ENCODE measurements at regions not wholly inside any gene's neighbourhood (a gene's known extent, or its start where the extent isn't known, plus 50 kb on each side); places are given as distances from the start of the nearest gene placed in this dataset.

DNA sequence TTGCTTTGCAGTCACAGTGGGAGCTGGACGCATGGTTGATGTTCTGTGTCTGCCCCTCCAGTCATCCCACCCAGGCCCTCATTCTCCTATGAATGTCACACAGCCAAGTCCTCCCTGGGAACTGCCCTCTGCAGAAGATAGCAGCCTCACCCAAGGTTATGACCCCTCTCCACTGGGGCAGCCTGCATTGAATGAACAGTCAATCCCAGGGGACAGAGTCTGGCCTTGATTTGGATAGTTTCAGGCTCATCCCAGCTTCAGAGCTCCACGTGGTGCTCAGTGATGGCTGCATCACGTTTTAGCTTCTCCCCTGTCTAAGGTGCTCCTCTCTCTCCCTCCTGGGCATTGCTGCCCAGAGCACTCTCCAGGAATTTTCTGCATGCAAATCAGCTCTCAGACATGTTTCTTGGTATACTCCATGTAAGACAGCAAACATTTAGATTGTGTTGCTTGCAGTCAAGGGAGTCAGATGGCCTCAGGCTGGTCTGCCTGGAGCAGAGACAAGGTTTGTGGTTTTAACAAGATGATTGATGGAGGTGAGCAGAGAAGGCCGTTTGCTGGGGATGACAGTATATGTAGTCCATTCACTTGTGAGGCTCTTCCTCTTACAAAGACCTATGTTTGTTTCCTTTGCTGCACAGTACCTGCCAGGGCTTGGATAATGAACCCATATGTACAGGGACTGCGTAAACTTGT lies 56.1 kb upstream of the MSX1 start:
- Histone ChIP-seq H3K36me3 (replicated peaks; ENCODE audit: insufficient read depth, low read depth) (no peaks in the 10 kb centered on the region), H3K4me2 (no peak overlapping the region), H3K4me3 (no peak overlapping the region), H2AFZ (no peak overlapping the region), H3K9me2 (replicated peaks; ENCODE audit: insufficient read depth) (no peaks in the 10 kb centered on the region), H3K79me2 (no peaks in the 10 kb centered on the region), H3K4me1 (ENCODE audit: insufficient read depth) (no peaks in the 10 kb centered on the region), H3K27ac (no peak overlapping the region), H3K27me3 (no peaks in the 10 kb centered on the region), H4K20me1 (ENCODE audit: insufficient read depth, poor library complexity, severe bottlenecking) (no peaks in the 10 kb centered on the region), H3K9me3 (ENCODE audit: low read depth) (no peaks in the 10 kb centered on the region)
- 68% methylated on average over 5 of the region's 5 CpGs for WGBS (ENCODE audit: low lambda C conversion rate, missing lambda C conversion rate)
- TF ChIP-seq EZH2 (IDR thresholded peaks at IDR 0.05; ENCODE audit: borderline replicate concordance) (no peak), EZH2phosphoT487 (IDR thresholded peaks at IDR 0.05; ENCODE audit: low read depth, severe bottlenecking, unreplicated experiment) (no peak)
- TF ChIP-seq, protein P1, sequence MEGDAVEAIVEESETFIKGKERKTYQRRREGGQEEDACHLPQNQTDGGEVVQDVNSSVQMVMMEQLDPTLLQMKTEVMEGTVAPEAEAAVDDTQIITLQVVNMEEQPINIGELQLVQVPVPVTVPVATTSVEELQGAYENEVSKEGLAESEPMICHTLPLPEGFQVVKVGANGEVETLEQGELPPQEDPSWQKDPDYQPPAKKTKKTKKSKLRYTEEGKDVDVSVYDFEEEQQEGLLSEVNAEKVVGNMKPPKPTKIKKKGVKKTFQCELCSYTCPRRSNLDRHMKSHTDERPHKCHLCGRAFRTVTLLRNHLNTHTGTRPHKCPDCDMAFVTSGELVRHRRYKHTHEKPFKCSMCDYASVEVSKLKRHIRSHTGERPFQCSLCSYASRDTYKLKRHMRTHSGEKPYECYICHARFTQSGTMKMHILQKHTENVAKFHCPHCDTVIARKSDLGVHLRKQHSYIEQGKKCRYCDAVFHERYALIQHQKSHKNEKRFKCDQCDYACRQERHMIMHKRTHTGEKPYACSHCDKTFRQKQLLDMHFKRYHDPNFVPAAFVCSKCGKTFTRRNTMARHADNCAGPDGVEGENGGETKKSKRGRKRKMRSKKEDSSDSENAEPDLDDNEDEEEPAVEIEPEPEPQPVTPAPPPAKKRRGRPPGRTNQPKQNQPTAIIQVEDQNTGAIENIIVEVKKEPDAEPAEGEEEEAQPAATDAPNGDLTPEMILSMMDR (IDR thresholded peaks at IDR 0.05; ENCODE audit: poor library complexity): no peak
- no peak for DNase-seq (ENCODE audit: low spot score)

DNA sequence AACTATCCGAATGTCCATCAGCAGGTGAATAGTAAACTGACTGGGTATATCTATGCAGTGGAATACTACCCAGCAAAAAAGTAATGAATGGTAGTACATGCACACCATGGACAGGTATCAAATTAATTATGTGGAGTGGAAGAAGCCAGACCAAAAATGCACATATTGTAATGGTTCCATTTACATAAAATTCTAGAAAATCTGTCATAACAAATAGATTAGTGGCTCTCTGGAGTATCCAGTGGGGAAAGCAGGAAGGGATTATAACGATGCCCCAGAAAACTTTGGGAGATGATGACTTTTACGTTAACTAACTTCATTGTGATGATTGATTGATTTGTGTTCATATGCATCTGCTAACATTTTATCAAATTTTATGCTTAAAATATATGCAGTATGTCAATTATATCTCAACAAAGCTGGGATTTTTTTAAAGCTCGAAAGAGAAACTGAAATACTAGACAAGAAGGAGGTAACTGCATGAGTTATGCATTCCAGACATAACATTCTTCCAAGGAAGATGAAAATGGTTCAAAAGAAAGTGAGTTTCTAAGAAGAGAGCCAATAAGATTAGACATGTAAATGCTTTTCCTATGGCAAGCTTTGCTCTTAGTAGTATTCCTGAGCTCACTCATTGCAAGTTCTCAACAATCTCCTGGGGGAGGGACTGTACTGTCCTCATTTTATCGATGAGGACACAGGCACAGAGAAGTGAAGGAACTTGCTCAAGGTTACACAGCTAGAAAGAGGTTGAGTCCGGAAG lies 58.6 kb upstream of the MSX1 start:
- no peak overlapping the region for H3K4me3 ChIP-seq
- no peaks in the 10 kb centered on the region for H3K4me1 ChIP-seq (ENCODE audit: insufficient read depth)
- TF ChIP-seq EZH2 (IDR thresholded peaks at IDR 0.05; ENCODE audit: borderline replicate concordance): no peak
- TF ChIP-seq, protein P1 (IDR thresholded peaks at IDR 0.05; ENCODE audit: poor library complexity): no peak
- no peak for TF ChIP-seq EZH2phosphoT487 (IDR thresholded peaks at IDR 0.05; ENCODE audit: low read depth, severe bottlenecking, unreplicated experiment)
- H3K27ac ChIP-seq: no peak overlapping the region
- no peaks in the 10 kb centered on the region for H3K27me3 ChIP-seq
- DNase-seq (ENCODE audit: low spot score): no peak
- no peaks in the 10 kb centered on the region for H4K20me1 ChIP-seq (ENCODE audit: insufficient read depth, poor library complexity, severe bottlenecking)
- no peaks in the 10 kb centered on the region for H3K36me3 ChIP-seq (replicated peaks; ENCODE audit: insufficient read depth, low read depth)
- H3K9me3 ChIP-seq (ENCODE audit: low read depth): no peaks in the 10 kb centered on the region
- no peaks in the 10 kb centered on the region for H3K79me2 ChIP-seq
- no peaks in the 10 kb centered on the region for H3K9me2 ChIP-seq (replicated peaks; ENCODE audit: insufficient read depth)
- no peak overlapping the region for H2AFZ ChIP-seq
- no peak overlapping the region for H3K4me2 ChIP-seq
- WGBS (ENCODE audit: low lambda C conversion rate, missing lambda C conversion rate): 83% methylated on average over 6 of the region's 6 CpGs

DNA sequence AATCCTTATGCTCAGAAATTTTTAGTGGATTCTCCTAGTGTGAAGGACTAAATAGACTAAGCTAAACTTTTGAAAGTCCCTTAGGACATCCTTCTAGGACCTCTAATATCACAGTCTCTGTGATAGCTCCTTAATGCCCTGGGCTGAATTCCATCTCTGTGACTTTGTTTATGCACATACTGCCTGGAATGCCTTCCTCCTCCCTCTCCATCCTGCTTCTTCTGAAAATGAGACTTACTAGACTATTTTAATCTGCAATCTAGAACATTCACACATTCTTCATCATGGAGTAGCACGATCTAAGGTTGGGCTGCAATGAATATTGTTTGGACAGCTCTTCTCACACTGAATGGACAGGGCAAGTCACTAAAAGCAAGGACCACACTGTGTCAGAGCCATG lies 65.0 kb upstream of the MSX1 start:
- H3K4me2 ChIP-seq: no peak overlapping the region
- no peaks in the 10 kb centered on the region for H3K36me3 ChIP-seq (replicated peaks; ENCODE audit: insufficient read depth, low read depth)
- H3K27ac ChIP-seq: no peak overlapping the region
- no peaks in the 10 kb centered on the region for H3K4me1 ChIP-seq (ENCODE audit: insufficient read depth)
- 86% methylated on average over 1 of the region's 1 CpG for WGBS (ENCODE audit: low lambda C conversion rate, missing lambda C conversion rate)
- H3K9me3 ChIP-seq (ENCODE audit: low read depth): no peaks in the 10 kb centered on the region
- TF ChIP-seq EZH2 (IDR thresholded peaks at IDR 0.05; ENCODE audit: borderline replicate concordance) (no peak), EZH2phosphoT487 (IDR thresholded peaks at IDR 0.05; ENCODE audit: low read depth, severe bottlenecking, unreplicated experiment) (no peak)
- TF ChIP-seq, protein P1 (IDR thresholded peaks at IDR 0.05; ENCODE audit: poor library complexity): no peak
- DNase-seq (ENCODE audit: low spot score): no peak
- H4K20me1 ChIP-seq (ENCODE audit: insufficient read depth, poor library complexity, severe bottlenecking): no peaks in the 10 kb centered on the region
- no peaks in the 10 kb centered on the region for H3K79me2 ChIP-seq
- H3K9me2 ChIP-seq (replicated peaks; ENCODE audit: insufficient read depth): no peaks in the 10 kb centered on the region
- H3K27me3 ChIP-seq: no peaks in the 10 kb centered on the region
- H2AFZ ChIP-seq: no peak overlapping the region
- no peak overlapping the region for H3K4me3 ChIP-seq

All from hepatocyte (in vitro differentiated cells).